ENCODE measurements at regions not wholly inside any gene's neighbourhood (a gene's known extent, or its start where the extent isn't known, plus 50 kb on each side); places are given as distances from the start of the nearest gene placed in this dataset.
"Not testable (repeated sequence)": the region's sequence is repeated elsewhere in the genome, so short reads cannot be mapped to it uniquely, and the experiment has no call there.

DNA sequence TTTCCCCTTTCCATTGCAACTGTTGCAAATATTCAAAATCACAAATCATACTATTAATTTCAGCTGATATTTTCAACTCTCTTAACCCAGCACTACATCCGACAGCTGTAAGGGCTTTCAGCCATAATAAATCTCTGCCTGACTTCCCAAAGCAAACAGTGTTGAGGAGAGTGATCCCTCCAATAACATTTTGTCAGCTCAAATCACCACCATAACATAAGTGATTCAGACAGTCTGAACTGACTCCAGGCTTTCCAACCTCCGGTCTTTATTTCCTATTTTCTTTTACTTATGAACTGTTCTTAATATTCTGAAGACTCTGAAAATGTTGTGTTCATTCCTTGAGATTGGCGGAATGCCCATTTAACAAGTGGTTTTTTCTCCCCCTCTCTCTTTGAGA, 1085.9 kb downstream of the GATA3 start:
- Mint-ChIP-seq H3K4me3 (no peak overlapping the region), H3K4me1 (no peaks in the 10 kb centered on the region), H3K36me3 (no peaks in the 10 kb centered on the region), H3K9me3 (no peaks in the 10 kb centered on the region), H3K27me3 (ENCODE audit: insufficient read depth, low read depth) (peaks cover 3% of the 10 kb centered on the region), H3K27ac (no peak overlapping the region)
- H3K9ac ChIP-seq = no peak overlapping the region
- TF ChIP-seq EZH2 (IDR thresholded peaks at IDR 0.05) (no peak), EZH2phosphoT487 (IDR thresholded peaks at IDR 0.05) (no peak), CTCF (IDR thresholded peaks at IDR 0.05) (no peak)
- no peak overlapping the region for H3K27ac ChIP-seq
- no peak overlapping the region for H2AFZ ChIP-seq (replicated peaks)
- no peak overlapping the region for H3K4me2 ChIP-seq
- no peaks in the 10 kb centered on the region for H3F3A ChIP-seq (ENCODE audit: low read depth)
- H3K4me1 ChIP-seq = no peaks in the 10 kb centered on the region
- no peaks in the 10 kb centered on the region for H3K36me3 ChIP-seq
- no peaks in the 10 kb centered on the region for H3K79me2 ChIP-seq (ENCODE audit: low read depth)
- H3K9me3 ChIP-seq (ENCODE audit: low read depth) = no peaks in the 10 kb centered on the region
- H3K4me3 ChIP-seq = no peak overlapping the region
- H4K20me1 ChIP-seq (ENCODE audit: low read depth) = no peaks in the 10 kb centered on the region
- H3K27me3 ChIP-seq = no peaks in the 10 kb centered on the region
- no peak for DNase-seq (ENCODE audit: low spot score)

DNA sequence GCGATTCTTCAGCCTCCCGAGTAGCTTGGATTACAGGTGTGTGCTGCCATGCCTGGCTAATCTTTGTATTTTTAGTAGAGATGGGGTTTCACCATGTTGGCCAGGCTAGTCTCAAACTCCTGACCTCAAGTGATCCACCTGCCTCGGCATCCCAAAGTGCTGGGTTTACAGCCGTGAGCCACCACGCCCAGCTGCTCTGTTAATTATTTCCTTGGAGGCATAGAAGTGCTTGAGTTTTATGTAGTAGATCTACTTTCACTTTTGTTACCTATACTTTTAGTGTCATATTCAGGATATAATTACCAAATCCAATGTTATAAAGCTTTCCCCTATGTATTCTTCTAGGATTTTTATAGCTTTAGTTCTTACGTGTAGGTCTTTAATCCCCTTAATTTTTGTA, 1093.0 kb downstream of the GATA3 start:
- DNase-seq (ENCODE audit: low spot score) = no peak
- no peaks in the 10 kb centered on the region for H3K4me1 Mint-ChIP-seq
- H3K9me3 Mint-ChIP-seq = no peaks in the 10 kb centered on the region
- Histone ChIP-seq H3K9ac (no peak overlapping the region), H3K27ac (no peak overlapping the region), H3K4me2 (no peak overlapping the region), H3K79me2 (ENCODE audit: low read depth) (no peaks in the 10 kb centered on the region), H4K20me1 (ENCODE audit: low read depth) (no peaks in the 10 kb centered on the region), H3K27me3 (no peaks in the 10 kb centered on the region), H3K4me1 (peaks cover 24% of the 10 kb centered on the region), H2AFZ (replicated peaks) (no peak overlapping the region), H3K4me3 (no peak overlapping the region), H3F3A (ENCODE audit: low read depth) (peaks cover 20% of the 10 kb centered on the region), H3K9me3 (ENCODE audit: low read depth) (no peaks in the 10 kb centered on the region), H3K36me3 (peaks cover 3% of the 10 kb centered on the region)
- H3K27me3 Mint-ChIP-seq (ENCODE audit: insufficient read depth, low read depth) = no peaks in the 10 kb centered on the region
- no peak for TF ChIP-seq EZH2 (IDR thresholded peaks at IDR 0.05)
- TF ChIP-seq CTCF (IDR thresholded peaks at IDR 0.05) = no peak
- TF ChIP-seq EZH2phosphoT487 (IDR thresholded peaks at IDR 0.05) = no peak
- no peaks in the 10 kb centered on the region for H3K36me3 Mint-ChIP-seq
- no peak overlapping the region for H3K27ac Mint-ChIP-seq
- no peak overlapping the region for H3K4me3 Mint-ChIP-seq

GRCh38 chr10:9149134-9149533, 1094.6 kb downstream of the GATA3 start:
- H3K9me3 Mint-ChIP-seq = no peaks in the 10 kb centered on the region
- H3K4me3 Mint-ChIP-seq = no peak overlapping the region
- Histone ChIP-seq H3F3A (ENCODE audit: low read depth) (peaks cover 20% of the 10 kb centered on the region), H3K4me3 (no peak overlapping the region), H3K9ac (no peak overlapping the region), H3K27ac (no peak overlapping the region), H3K27me3 (no peaks in the 10 kb centered on the region), H2AFZ (replicated peaks) (no peak overlapping the region), H3K4me2 (no peak overlapping the region), H3K36me3 (peaks cover 3% of the 10 kb centered on the region), H3K79me2 (ENCODE audit: low read depth) (no peaks in the 10 kb centered on the region), H3K4me1 (peaks cover 24% of the 10 kb centered on the region), H4K20me1 (ENCODE audit: low read depth) (no peaks in the 10 kb centered on the region), H3K9me3 (ENCODE audit: low read depth) (no peaks in the 10 kb centered on the region)
- no peak for DNase-seq (ENCODE audit: low spot score)
- TF ChIP-seq EZH2phosphoT487 (IDR thresholded peaks at IDR 0.05) (no peak), CTCF (IDR thresholded peaks at IDR 0.05) (no peak), EZH2 (IDR thresholded peaks at IDR 0.05) (no peak)
- no peak overlapping the region for H3K27ac Mint-ChIP-seq
- no peaks in the 10 kb centered on the region for H3K27me3 Mint-ChIP-seq (ENCODE audit: insufficient read depth, low read depth)
- H3K36me3 Mint-ChIP-seq = no peaks in the 10 kb centered on the region
- no peaks in the 10 kb centered on the region for H3K4me1 Mint-ChIP-seq

DNA sequence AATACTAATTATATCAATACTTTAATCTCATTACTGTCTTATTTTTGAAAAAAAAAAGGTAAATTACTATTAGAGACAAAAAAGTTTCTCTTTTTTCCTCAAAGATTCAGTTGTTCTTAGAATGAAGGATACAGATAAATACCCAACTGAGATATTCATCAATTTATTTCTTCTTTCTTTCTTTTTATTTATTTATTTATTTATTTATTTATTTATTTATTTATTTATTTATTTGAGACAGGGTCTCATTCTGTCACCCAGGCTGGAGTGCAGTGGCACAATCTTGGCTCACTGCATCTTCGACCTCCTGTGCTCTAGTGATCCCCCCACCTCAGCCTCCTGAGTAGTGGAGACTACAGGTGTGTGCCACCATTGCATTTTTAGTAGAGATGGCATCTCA, 1098.6 kb downstream of the GATA3 start:
- not testable (repeated sequence) for H3K9me3 ChIP-seq (ENCODE audit: low read depth); H3K27me3 Mint-ChIP-seq (ENCODE audit: insufficient read depth, low read depth)

More for the DNA sequence above, 1098.6 kb downstream of the GATA3 start:
- not testable (repeated sequence) for H3K36me3 Mint-ChIP-seq; H3K4me2 ChIP-seq; H3K27ac ChIP-seq; H3K4me1 Mint-ChIP-seq; H3K9ac ChIP-seq; H3K36me3 ChIP-seq; H3K4me3 Mint-ChIP-seq; H3K4me3 ChIP-seq; DNase-seq (ENCODE audit: low spot score); H3K27ac Mint-ChIP-seq; H2AFZ ChIP-seq (replicated peaks); H3K9me3 Mint-ChIP-seq; H4K20me1 ChIP-seq (ENCODE audit: low read depth); H3K79me2 ChIP-seq (ENCODE audit: low read depth); H3K27me3 ChIP-seq
- Histone ChIP-seq H3F3A (ENCODE audit: low read depth) (peaks cover 20% of the 10 kb centered on the region), H3K4me1 (peaks cover 24% of the 10 kb centered on the region)

Data from neural progenitor cell (in vitro differentiated cells).